H1 (cell line): ENCODE measurements at regions not wholly inside any gene's neighbourhood (a gene's known extent, or its start where the extent isn't known, plus 50 kb on each side); places are given as distances from the start of the nearest gene placed in this dataset.

ENCODE experiments used
- CTCF ChIA-PET: fragments of 300-600 bp; sonication (Branson Sonifier 250); formaldehyde crosslinking; loops from one replicate; lab custom pipeline; 2021; ENCODE audit not compliant: partially characterized antibody; lab: Charles Lee
- POLR2A ChIA-PET: fragments of 300-600 bp; sonication (Branson Sonifier 250); formaldehyde crosslinking; loops from one replicate; lab custom pipeline; 2021; ENCODE audit warnings: inconsistent platforms; ENCODE audit not compliant: partially characterized antibody; lab: Charles Lee
- DNase-seq, 2 experiments: peaks; one replicate each; pipeline versions ENCODE4 v3.0.0 to v3.0.0-alpha.2; 2010 to 2022; ENCODE audit warnings: low spot score in 2 of 2, low read depth in 1 of 2, mixed read lengths in 1 of 2
- FAIRE-seq: peaks from 2 replicates; lab custom pipeline; 2011; peaks lifted over from hg19 to GRCh38; lab: Jason Lieb, UNC
- H2AFZ ChIP-seq: 2 replicates; pipeline ENCODE4 v1.8.1; 2012; ENCODE audit warnings: low read length, inconsistent platforms
- H2AK5ac ChIP-seq: 2 replicates; pipeline ENCODE4 v1.6.1; 2013; ENCODE audit warnings: low read depth, low read length
- H2BK120ac ChIP-seq: replicated peaks from 2 replicates; pipeline ENCODE3; 2013; ENCODE audit warnings: low read depth, low read length, inconsistent platforms
- H2BK12ac ChIP-seq: 2 replicates; pipeline ENCODE4 v1.6.1; 2013; ENCODE audit warnings: low read depth, low read length
- H2BK15ac ChIP-seq: 2 replicates; pipeline ENCODE4 v1.6.1; 2013; ENCODE audit warnings: low read length
- H2BK20ac ChIP-seq: 2 replicates; pipeline ENCODE4 v1.6.1; 2013; ENCODE audit warnings: low read length
- H2BK5ac ChIP-seq: 2 replicates; pipeline ENCODE4 v1.6.1; 2013; ENCODE audit warnings: low read depth, low read length
- H3K14ac ChIP-seq: 2 replicates; pipeline ENCODE4 v1.6.1; 2013; ENCODE audit warnings: inconsistent platforms; ENCODE audit not compliant: insufficient read length
- H3K18ac ChIP-seq: 2 replicates; pipeline ENCODE4 v1.6.1; 2013; ENCODE audit warnings: low read length; ENCODE audit errors: extremely low read depth
- H3K23ac ChIP-seq: 2 replicates; pipeline ENCODE4 v1.6.1; 2013; ENCODE audit warnings: inconsistent platforms; ENCODE audit not compliant: insufficient read length
- H3K23me2 ChIP-seq: 2 replicates; pipeline ENCODE4 v1.6.1; 2013; ENCODE audit warnings: low read depth, low read length
- H3K27ac ChIP-seq: 2 replicates; pipeline ENCODE4 v1.6.1; 2011; ENCODE audit warnings: low read depth, low read length, inconsistent platforms
- H3K27me3 ChIP-seq, 4 experiments: replicated peaks in 1 of 4; 1 replicate in 1 of 4; 2 replicates in 3 of 4; pipeline versions ENCODE4 v1.6.1 to v1.8.1; 2011 to 2013; ENCODE audit warnings: low read length in 3 of 4, mild to moderate bottlenecking in 3 of 4, inconsistent platforms in 2 of 4, mixed read lengths in 2 of 4, moderate library complexity in 1 of 4; ENCODE audit not compliant: control insufficient read depth in 3 of 4, insufficient read depth in 3 of 4; ENCODE audit errors: extremely low read depth in 1 of 4
- H3K36me3 ChIP-seq, 4 experiments: 2 replicates each; pipeline versions ENCODE4 v1.6.1 to v1.8.1; 2011 to 2013; ENCODE audit warnings: mild to moderate bottlenecking in 4 of 4, low read length in 3 of 4, moderate library complexity in 2 of 4, control low read depth in 1 of 4, inconsistent platforms in 1 of 4; ENCODE audit not compliant: insufficient read depth in 4 of 4, control insufficient read depth in 2 of 4
- H3K4ac ChIP-seq: replicated peaks from 2 replicates; pipeline ENCODE3; 2013; ENCODE audit warnings: low read length, low read depth, mixed read lengths, inconsistent platforms; ENCODE audit not compliant: insufficient read length
- H3K4me1 ChIP-seq, 4 experiments: replicated peaks in 1 of 4; 1 replicate in 1 of 4; 2 replicates in 3 of 4; pipeline versions ENCODE4 v1.6.1 to v1.8.1; 2011 to 2013; ENCODE audit warnings: low read length in 3 of 4, inconsistent platforms in 2 of 4, mixed read lengths in 1 of 4; ENCODE audit not compliant: insufficient read depth in 4 of 4, control insufficient read depth in 3 of 4
- H3K4me2 ChIP-seq, 2 experiments: 2 replicates each; pipeline versions ENCODE4 v1.6.1 to v1.8.1; 2011 to 2013; ENCODE audit warnings: low read depth in 2 of 2, low read length in 2 of 2, control low read depth in 1 of 2, inconsistent platforms in 1 of 2, mild to moderate bottlenecking in 1 of 2; ENCODE audit not compliant: insufficient read depth in 1 of 2
- H3K4me3 ChIP-seq, 4 experiments: fragments of 200-600, 300-600 bp in 1 of 4; sonication (generic), shearing (Covaris generic), sonication (Bioruptor Twin) in 1 of 4; 2 replicates each; pipeline versions ENCODE4 v1.5.1 to v1.8.1; 2011 to 2016; ENCODE audit warnings: low read length in 4 of 4, low read depth in 3 of 4, control low read depth in 2 of 4, inconsistent platforms in 2 of 4, mild to moderate bottlenecking in 2 of 4, mixed read lengths in 1 of 4, moderate library complexity in 1 of 4; ENCODE audit not compliant: insufficient read depth in 2 of 4; ENCODE audit errors: extremely low read depth in 1 of 4
- H3K56ac ChIP-seq: replicated peaks from 2 replicates; pipeline ENCODE3; 2013; ENCODE audit warnings: low read depth, mild to moderate bottlenecking, mixed read lengths, low read length, inconsistent platforms; ENCODE audit not compliant: insufficient read length
- H3K79me1 ChIP-seq: 2 replicates; pipeline ENCODE4 v1.6.1; 2013; ENCODE audit warnings: low read depth, low read length, control low read depth
- H3K79me2 ChIP-seq, 2 experiments: 2 replicates each; pipeline versions ENCODE4 v1.6.1 to v1.8.1; 2012 to 2013; ENCODE audit warnings: low read length in 2 of 2, mild to moderate bottlenecking in 2 of 2, inconsistent platforms in 1 of 2; ENCODE audit not compliant: insufficient read depth in 2 of 2, control insufficient read depth in 1 of 2
- H3K9ac ChIP-seq, 4 experiments: replicated peaks in 1 of 4; 1 replicate in 1 of 4; 2 replicates in 3 of 4; pipeline versions ENCODE4 v1.6.1 to v1.8.1; 2011 to 2013; ENCODE audit warnings: low read depth in 3 of 4, low read length in 3 of 4, control low read depth in 2 of 4, mild to moderate bottlenecking in 2 of 4, moderate library complexity in 2 of 4, inconsistent platforms in 1 of 4; ENCODE audit errors: extremely low read depth in 1 of 4
- H3K9me3 ChIP-seq, 2 experiments: 2 replicates each; pipeline versions ENCODE4 v1.6.1 to v1.8.1; 2012 to 2013; ENCODE audit warnings: mild to moderate bottlenecking in 2 of 2, moderate library complexity in 2 of 2, control low read depth in 1 of 2, inconsistent platforms in 1 of 2, low read depth in 1 of 2, low read length in 1 of 2, mixed read lengths in 1 of 2; ENCODE audit not compliant: insufficient read depth in 2 of 2
- H4K20me1 ChIP-seq, 2 experiments: replicated peaks in 1 of 2; 2 replicates each; pipeline versions ENCODE3 to v1.8.1; 2011 to 2013; ENCODE audit warnings: inconsistent platforms in 2 of 2, low read length in 2 of 2, mild to moderate bottlenecking in 1 of 2; ENCODE audit not compliant: insufficient read depth in 2 of 2, control insufficient read depth in 1 of 2
- H4K5ac ChIP-seq: 2 replicates; pipeline ENCODE4 v1.6.1; 2013; ENCODE audit warnings: low read length, low read depth, mixed read lengths, inconsistent platforms; ENCODE audit not compliant: insufficient read length
- H4K8ac ChIP-seq: 2 replicates; pipeline ENCODE4 v1.8.0; 2013; ENCODE audit warnings: mild to moderate bottlenecking, moderate library complexity, low read length, inconsistent platforms; ENCODE audit not compliant: insufficient read depth; ENCODE audit errors: extremely low read depth
- H4K91ac ChIP-seq: replicated peaks from 2 replicates; pipeline ENCODE3; 2013; ENCODE audit warnings: low read length, mixed read lengths, inconsistent platforms; ENCODE audit not compliant: insufficient read length
- BCL11A ChIP-seq, 2 experiments: IDR thresholded peaks; one replicate each; pipeline ENCODE4 v1.6.1; 2011; ENCODE audit warnings: low read depth in 2 of 2, low read length in 2 of 2, mild to moderate bottlenecking in 2 of 2
- CBX8 ChIP-seq: fragments of 300-800, 300-1000 bp; sonication (generic); IDR thresholded peaks from 2 replicates; pipeline ENCODE4 v1.7.1; 2016; ENCODE audit warnings: low read depth, low read length, borderline replicate concordance
- GABPA ChIP-seq: IDR thresholded peaks from 2 replicates; pipeline ENCODE4 v1.6.1; 2011; ENCODE audit warnings: mild to moderate bottlenecking, low read length, moderate library complexity, borderline replicate concordance; ENCODE audit not compliant: insufficient read depth
- WGBS, 2 experiments: shearing (Covaris generic) in 1 of 2; methylation state at CpG; one replicate each; pipeline versions ENCODE4 v1.1.6 to v1.1.7; 2013 to 2015; ENCODE audit warnings: low lambda C conversion rate in 2 of 2, mixed read lengths in 2 of 2, inconsistent platforms in 1 of 2, low coverage in 1 of 2, missing lambda C conversion rate in 1 of 2; ENCODE audit not compliant: insufficient replicate concordance in 2 of 2, insufficient coverage in 1 of 2, insufficient read length in 1 of 2; ENCODE audit errors: extremely low coverage in 1 of 2, missing lambda C conversion rate in 1 of 2; 5-methylcytosine and 5-hydroxymethylcytosine counted together
- TF ChIP-seq, protein P1 (sequence below): IDR thresholded peaks from 2 replicates; pipeline ENCODE4 v1.6.1; 2012; ENCODE audit warnings: low read length, inconsistent platforms

DNA sequence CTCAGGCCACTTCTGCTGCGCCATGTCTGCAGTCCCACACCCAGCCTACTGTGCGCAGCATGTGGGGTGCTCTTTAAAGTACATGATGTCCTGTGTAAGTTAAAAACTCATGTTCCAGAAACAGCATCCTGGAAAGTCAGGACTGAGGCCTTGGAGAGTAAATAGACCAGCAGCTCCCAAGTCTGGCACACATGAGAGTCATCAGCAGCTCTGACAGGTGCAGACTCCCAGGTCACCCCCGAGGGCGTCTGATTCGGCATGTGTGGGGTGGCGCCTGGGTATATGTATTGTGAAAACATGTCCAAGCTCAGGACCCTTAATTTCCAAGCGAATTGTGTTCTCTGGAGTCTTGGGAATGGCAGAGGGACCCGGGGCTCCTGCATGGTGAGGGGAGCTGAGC lies 120.1 kb upstream of the RUNX3 start:
- no peak overlapping the region for H3K27ac ChIP-seq
- 88% methylated on average over 8 of the region's 8 CpGs; no CpG with 5 or more reads in 1 of the 2 experiments for WGBS, 2 experiments
- H3K23me2 ChIP-seq, result peaks cover 2% of the 10 kb centered on the region; the same call in 1 of the 2 replicates
- DNase-seq (no peak), FAIRE-seq (no peak)
- H3K9ac ChIP-seq, result no peak overlapping the region
- no peak overlapping the region for H3K4ac ChIP-seq
- no peaks in the 10 kb centered on the region for H3K36me3 ChIP-seq
- no peak overlapping the region for H3K14ac ChIP-seq
- no peak overlapping the region for H2BK120ac ChIP-seq
- H4K91ac ChIP-seq, result no peak overlapping the region
- POLR2A ChIA-PET, result no interaction called here
- no peak overlapping the region for H2BK15ac ChIP-seq
- H2BK12ac ChIP-seq, result no peak overlapping the region
- no peak overlapping the region for H3K23ac ChIP-seq
- no peak overlapping the region for H2BK5ac ChIP-seq
- TF ChIP-seq, protein P1, sequence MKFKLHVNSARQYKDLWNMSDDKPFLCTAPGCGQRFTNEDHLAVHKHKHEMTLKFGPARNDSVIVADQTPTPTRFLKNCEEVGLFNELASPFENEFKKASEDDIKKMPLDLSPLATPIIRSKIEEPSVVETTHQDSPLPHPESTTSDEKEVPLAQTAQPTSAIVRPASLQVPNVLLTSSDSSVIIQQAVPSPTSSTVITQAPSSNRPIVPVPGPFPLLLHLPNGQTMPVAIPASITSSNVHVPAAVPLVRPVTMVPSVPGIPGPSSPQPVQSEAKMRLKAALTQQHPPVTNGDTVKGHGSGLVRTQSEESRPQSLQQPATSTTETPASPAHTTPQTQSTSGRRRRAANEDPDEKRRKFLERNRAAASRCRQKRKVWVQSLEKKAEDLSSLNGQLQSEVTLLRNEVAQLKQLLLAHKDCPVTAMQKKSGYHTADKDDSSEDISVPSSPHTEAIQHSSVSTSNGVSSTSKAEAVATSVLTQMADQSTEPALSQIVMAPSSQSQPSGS, result no peak
- TF ChIP-seq CBX8 (no peak), GABPA (no peak), BCL11A (IDR thresholded peaks at IDR 0.05; ENCODE audit: low read depth in 2 of 2, low read length in 2 of 2) (no peak)
- H3K4me1 ChIP-seq, result peaks cover 0 to 7% (median 6%) of the 10 kb centered on the region in 4 experiments; a peak in 6 of 7 replicates
- H3K4me3 ChIP-seq, result no peak overlapping the region
- no peak overlapping the region for H4K5ac ChIP-seq
- H3K4me2 ChIP-seq, result no peak overlapping the region
- no peaks in the 10 kb centered on the region for H3K27me3 ChIP-seq
- no peak overlapping the region for H3K18ac ChIP-seq
- H4K20me1 ChIP-seq, result no peaks in the 10 kb centered on the region
- no peak overlapping the region for H2AK5ac ChIP-seq
- no peak overlapping the region for H4K8ac ChIP-seq
- no peaks in the 10 kb centered on the region for H3K79me2 ChIP-seq
- H3K9me3 ChIP-seq, result no peaks in the 10 kb centered on the region
- no peak overlapping the region for H3K56ac ChIP-seq
- H2BK20ac ChIP-seq, result no peak overlapping the region
- H2AFZ ChIP-seq, result no peak overlapping the region
- no peaks in the 10 kb centered on the region for H3K79me1 ChIP-seq
- CTCF ChIA-PET, result interaction anchor here (0.6 to 2.0 kb wide), 6 partner anchors 10 to 176 kb away, joined by 3 to 13 read pairs (median 4); no protein-coding TSS in a partner anchor
